Frontal cortex (tissue), 3 donors: ENCODE measurements at regions not wholly inside any gene's neighbourhood (a gene's known extent, or its start where the extent isn't known, plus 50 kb on each side); places are given as distances from the start of the nearest gene placed in this dataset.

ENCODE experiments used
- DNase-seq, 2 donors: peaks; one replicate each; pipeline ENCODE4 v3.0.0; 2012; ENCODE audit warnings: low spot score in 2 of 2
- FAIRE-seq: peaks from 2 replicates; lab custom pipeline; 2012; peaks lifted over from hg19 to GRCh38; lab: Jason Lieb, UNC
- donor health status: control.
- donor health status: control.
- donor health status: control.

- DNase-seq (no peak), FAIRE-seq (no peak)
Measured at GRCh38 chr2:220476877-220477276, 849.4 kb downstream of the SLC4A3 start.

GRCh38 chr2:220478305-220479058 lies 851.1 kb downstream of the SLC4A3 start:
- DNase-seq (no peak), FAIRE-seq (no peak)

GRCh38 chr2:220482716-220483115 lies 855.3 kb downstream of the SLC4A3 start:
- no peak for DNase-seq
- FAIRE-seq: no peak

GRCh38 chr2:220489121-220489520 lies 861.7 kb downstream of the SLC4A3 start:
- FAIRE-seq: no peak
- DNase-seq: no peak

- DNase-seq (no peak), FAIRE-seq (no peak)
Measured at GRCh38 chr2:220491670-220492069, 864.2 kb downstream of the SLC4A3 start.

GRCh38 chr2:220493871-220494525 lies 866.6 kb downstream of the SLC4A3 start:
- no peak for FAIRE-seq
- no peak for DNase-seq

- DNase-seq (no peak), FAIRE-seq (no peak)
Measured at GRCh38 chr2:220496513-220496912, 869.1 kb downstream of the SLC4A3 start.

GRCh38 chr2:220499225-220499624 lies 871.8 kb downstream of the SLC4A3 start:
- DNase-seq (no peak), FAIRE-seq (no peak)

GRCh38 chr2:220502539-220502938 lies 875.1 kb downstream of the SLC4A3 start:
- no peak for DNase-seq

GRCh38 chr2:220503431-220503830 lies 876.0 kb downstream of the SLC4A3 start:
- DNase-seq: no peak
- FAIRE-seq: no peak

More at GRCh38 chr2:220502539-220502938, 875.1 kb downstream of the SLC4A3 start:
- FAIRE-seq: no peak

GRCh38 chr2:220504938-220505503 lies 877.6 kb downstream of the SLC4A3 start:
- DNase-seq: no peak

GRCh38 chr2:220506466-220506865 lies 879.0 kb downstream of the SLC4A3 start:
- DNase-seq: no peak
- FAIRE-seq: no peak

More at GRCh38 chr2:220504938-220505503, 877.6 kb downstream of the SLC4A3 start:
- no peak for FAIRE-seq

- FAIRE-seq (no peak), DNase-seq (no peak)
Measured at GRCh38 chr2:220509096-220509757, 881.8 kb downstream of the SLC4A3 start.

GRCh38 chr2:220509966-220510365 lies 882.5 kb downstream of the SLC4A3 start:
- FAIRE-seq: no peak
- no peak for DNase-seq

GRCh38 chr2:220510668-220511067 lies 883.2 kb downstream of the SLC4A3 start:
- FAIRE-seq (no peak), DNase-seq (no peak)

GRCh38 chr2:220512419-220512818 lies 885.0 kb downstream of the SLC4A3 start:
- no peak for DNase-seq
- no peak for FAIRE-seq

GRCh38 chr2:220513573-220514288 lies 886.3 kb downstream of the SLC4A3 start:
- FAIRE-seq (no peak), DNase-seq (no peak)

- DNase-seq (peak in 1 of 2 donors; percentile 12), FAIRE-seq (no peak)
Measured at GRCh38 chr2:220521551-220521950, 894.1 kb downstream of the SLC4A3 start.

- DNase-seq (no peak), FAIRE-seq (no peak)
Measured at GRCh38 chr2:220528180-220528675, 900.8 kb downstream of the SLC4A3 start.

- DNase-seq: no peak
- FAIRE-seq: no peak
Measured at GRCh38 chr2:220531216-220531615, 903.8 kb downstream of the SLC4A3 start.
